A673 (cell line): ENCODE measurements at regions not wholly inside any gene's neighbourhood (a gene's known extent, or its start where the extent isn't known, plus 50 kb on each side); places are given as distances from the start of the nearest gene placed in this dataset.

Source experiments
- CTCF ChIP-seq: fragments of 300-800, 200-600 bp; sonication (generic); conservative IDR thresholded peaks from 2 replicates; pipeline ENCODE4 v1.5.1; 2017; ENCODE audit warnings: low read depth, mild to moderate bottlenecking, antibody characterized with exemption, low read length, moderate library complexity, mixed read lengths
- EZH2 ChIP-seq: fragments of 200-600 bp; sonication (generic); IDR thresholded peaks from 2 replicates; pipeline ENCODE4 v1.6.1; 2017; ENCODE audit warnings: borderline replicate concordance, low read depth, mild to moderate bottlenecking, mixed read lengths, antibody characterized with exemption, low read length; ENCODE audit not compliant: poor library complexity, severe bottlenecking

- no peak for TF ChIP-seq CTCF
- TF ChIP-seq EZH2, result no peak
Observed at GRCh38 chr21:24290151-24290833, 1317.0 kb downstream of the MRPL39 start.
